Bronchial epithelial cell (primary cell): ENCODE measurements at regions not wholly inside any gene's neighbourhood (a gene's known extent, or its start where the extent isn't known, plus 50 kb on each side); places are given as distances from the start of the nearest gene placed in this dataset.
"Not testable (repeated sequence)": the region's sequence is repeated elsewhere in the genome, so short reads cannot be mapped to it uniquely, and the experiment has no call there.

ENCODE experiments used
- DNase-seq: peaks from one replicate; pipeline ENCODE4 v3.0.0-alpha.2; 2010; ENCODE audit warnings: low read depth
- FAIRE-seq: peaks from 2 replicates; lab custom pipeline; 2011; peaks lifted over from hg19 to GRCh38; lab: Jason Lieb, UNC
- H3K27me3 ChIP-seq: 2 replicates; pipeline ENCODE4 v1.5.1; 2011; ENCODE audit warnings: low read length; ENCODE audit not compliant: control insufficient read depth, insufficient read depth
- H3K36me3 ChIP-seq: 2 replicates; pipeline ENCODE4 v1.5.1; 2011; ENCODE audit warnings: low read length; ENCODE audit not compliant: control insufficient read depth, insufficient read depth
- H3K4me3 ChIP-seq: 2 replicates; pipeline ENCODE4 v1.5.1; 2011; ENCODE audit warnings: mild to moderate bottlenecking, low read depth, low read length, control low read depth
- TF ChIP-seq, protein P1 (sequence below): IDR thresholded peaks from 2 replicates; pipeline ENCODE4 v1.5.1; 2011; ENCODE audit warnings: mild to moderate bottlenecking, moderate library complexity, low read length, control low read depth, inconsistent platforms; ENCODE audit not compliant: insufficient read depth, severe bottlenecking

DNA sequence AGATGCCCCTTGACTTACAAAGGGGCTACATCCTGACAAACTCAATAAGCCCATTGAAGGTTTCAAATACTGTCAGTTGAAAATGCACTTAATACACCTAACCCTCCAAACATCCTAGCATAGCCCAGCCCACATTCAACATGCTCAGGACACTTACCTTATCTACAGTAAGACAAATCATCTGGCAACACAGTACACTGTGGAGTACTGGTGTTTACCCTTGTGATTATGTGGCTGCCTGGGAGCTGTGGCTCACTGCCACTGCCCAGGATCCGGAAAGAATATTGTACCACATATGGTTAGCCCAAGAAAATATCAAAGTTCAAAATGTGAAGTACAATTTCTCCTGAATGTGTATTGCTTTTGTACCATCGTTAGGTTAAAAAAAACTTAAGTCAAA is 562.2 kb downstream of the HTR1A start:
- TF ChIP-seq, protein P1, sequence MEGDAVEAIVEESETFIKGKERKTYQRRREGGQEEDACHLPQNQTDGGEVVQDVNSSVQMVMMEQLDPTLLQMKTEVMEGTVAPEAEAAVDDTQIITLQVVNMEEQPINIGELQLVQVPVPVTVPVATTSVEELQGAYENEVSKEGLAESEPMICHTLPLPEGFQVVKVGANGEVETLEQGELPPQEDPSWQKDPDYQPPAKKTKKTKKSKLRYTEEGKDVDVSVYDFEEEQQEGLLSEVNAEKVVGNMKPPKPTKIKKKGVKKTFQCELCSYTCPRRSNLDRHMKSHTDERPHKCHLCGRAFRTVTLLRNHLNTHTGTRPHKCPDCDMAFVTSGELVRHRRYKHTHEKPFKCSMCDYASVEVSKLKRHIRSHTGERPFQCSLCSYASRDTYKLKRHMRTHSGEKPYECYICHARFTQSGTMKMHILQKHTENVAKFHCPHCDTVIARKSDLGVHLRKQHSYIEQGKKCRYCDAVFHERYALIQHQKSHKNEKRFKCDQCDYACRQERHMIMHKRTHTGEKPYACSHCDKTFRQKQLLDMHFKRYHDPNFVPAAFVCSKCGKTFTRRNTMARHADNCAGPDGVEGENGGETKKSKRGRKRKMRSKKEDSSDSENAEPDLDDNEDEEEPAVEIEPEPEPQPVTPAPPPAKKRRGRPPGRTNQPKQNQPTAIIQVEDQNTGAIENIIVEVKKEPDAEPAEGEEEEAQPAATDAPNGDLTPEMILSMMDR: no peak
- no peak for FAIRE-seq
- H3K36me3 ChIP-seq: no peaks in the 10 kb centered on the region

DNA sequence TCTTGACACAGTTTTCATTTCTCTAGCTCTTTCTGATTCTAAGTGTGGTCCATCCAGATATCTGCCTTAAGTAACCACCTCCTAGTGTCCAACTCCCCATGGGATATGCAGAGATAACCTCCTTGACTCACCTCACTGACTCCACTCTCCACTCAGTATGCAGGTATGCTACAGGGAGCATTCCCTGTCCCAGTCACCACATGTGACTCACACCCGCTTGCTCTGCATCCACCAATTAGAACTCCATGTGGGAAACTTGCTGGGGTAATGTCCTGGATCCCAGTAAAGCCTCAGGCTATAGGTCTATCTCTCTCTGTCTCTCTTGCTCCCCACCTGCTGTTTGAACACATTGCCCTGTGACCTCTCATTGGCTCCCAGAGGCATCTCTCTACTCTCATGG is 563.9 kb downstream of the HTR1A start:
- Histone ChIP-seq H3K36me3 (no peaks in the 10 kb centered on the region), H3K4me3 (no peak overlapping the region), H3K27me3 (no peaks in the 10 kb centered on the region)
- DNase-seq: peak; percentile 74
- TF ChIP-seq, protein P1: no peak
- FAIRE-seq: no peak

More for the DNA sequence above, 562.2 kb downstream of the HTR1A start:
- no peak overlapping the region for H3K4me3 ChIP-seq
- no peaks in the 10 kb centered on the region for H3K27me3 ChIP-seq
- DNase-seq: no peak

DNA sequence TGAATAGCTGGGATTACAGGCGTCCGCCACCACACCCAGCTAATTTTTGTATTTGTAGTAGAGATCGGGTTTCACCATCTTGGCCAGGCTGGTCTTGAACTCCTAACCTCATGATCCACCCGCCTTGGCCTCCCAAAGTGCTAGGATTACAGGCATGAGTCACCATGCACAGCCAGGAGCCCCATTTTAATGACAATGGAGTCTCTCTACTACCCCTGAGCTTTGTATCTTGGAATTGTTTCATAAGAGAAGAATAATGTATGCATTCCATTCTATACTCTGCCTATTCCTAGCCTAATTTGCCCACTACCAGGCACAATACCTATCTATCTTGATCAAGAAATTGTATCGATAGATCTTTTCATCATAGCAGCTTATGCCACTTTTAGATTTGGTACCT is 574.1 kb downstream of the HTR1A start:
- H3K36me3 ChIP-seq, H3K27me3 ChIP-seq, FAIRE-seq, DNase-seq, H3K4me3 ChIP-seq: not testable (repeated sequence)

DNA sequence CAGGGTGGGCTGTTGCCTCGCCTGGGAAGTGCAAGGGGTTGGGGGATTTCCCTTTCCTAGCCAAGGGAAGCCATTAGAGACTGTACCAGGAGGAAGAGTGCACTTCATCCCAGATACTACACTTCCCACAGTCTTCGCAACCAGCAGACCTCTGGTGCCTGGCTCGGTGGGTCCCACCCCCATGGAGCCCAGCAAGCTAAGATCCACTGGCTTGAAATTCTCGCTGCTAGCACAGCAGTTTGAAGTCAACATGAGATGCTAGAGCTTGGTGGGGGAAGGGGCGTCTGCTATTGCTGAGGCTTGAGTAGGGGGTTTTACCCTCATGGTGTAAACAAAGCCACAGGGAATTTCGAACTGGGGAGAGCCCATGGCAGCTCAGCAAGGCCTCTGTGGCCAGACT is 586.4 kb downstream of the HTR1A start:
- FAIRE-seq (no peak), DNase-seq (no peak)
- no peaks in the 10 kb centered on the region for H3K27me3 ChIP-seq
- no peak overlapping the region for H3K4me3 ChIP-seq
- TF ChIP-seq, protein P1: no peak
- H3K36me3 ChIP-seq: no peaks in the 10 kb centered on the region

DNA sequence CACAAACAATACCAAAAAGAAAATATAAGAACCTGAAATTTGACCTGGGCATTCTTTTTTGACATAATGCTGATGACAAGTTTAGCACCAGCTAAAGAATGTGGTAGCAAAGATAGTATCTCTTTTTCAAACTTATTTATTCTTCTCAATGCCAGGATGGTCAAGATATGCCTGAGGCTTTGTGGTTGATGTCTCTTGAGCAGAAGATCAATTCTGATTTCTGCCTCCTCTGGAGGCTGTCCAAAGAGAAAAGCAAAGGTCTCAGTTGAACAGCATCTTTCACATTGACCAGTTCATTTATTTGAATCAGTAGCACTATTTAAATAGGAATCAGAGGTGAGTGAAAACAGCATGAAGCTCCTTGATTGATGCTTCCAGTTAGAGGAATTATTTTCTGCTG is 588.2 kb downstream of the HTR1A start:
- FAIRE-seq: no peak
- H3K27me3 ChIP-seq: no peaks in the 10 kb centered on the region
- DNase-seq: no peak
- TF ChIP-seq, protein P1: no peak
- no peaks in the 10 kb centered on the region for H3K36me3 ChIP-seq
- no peak overlapping the region for H3K4me3 ChIP-seq

DNA sequence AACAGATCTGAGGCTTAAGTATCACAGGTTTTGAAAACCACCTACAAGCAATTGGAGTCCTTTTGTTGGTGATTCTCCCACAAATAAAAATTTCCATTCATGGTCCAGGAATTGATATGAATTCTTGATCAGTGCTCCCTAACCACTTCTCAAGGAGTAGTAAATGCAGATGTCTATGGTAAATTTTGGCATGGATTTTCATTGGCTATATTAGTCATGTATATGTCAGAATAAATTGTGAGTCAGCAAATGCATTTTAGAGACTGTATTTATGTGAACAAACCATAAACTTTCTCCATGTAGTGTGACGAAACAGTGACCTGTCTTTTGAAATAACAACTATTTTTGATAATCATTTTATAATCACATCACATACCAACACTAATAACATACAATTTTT is 611.1 kb downstream of the HTR1A start:
- no peaks in the 10 kb centered on the region for H3K27me3 ChIP-seq
- no peak overlapping the region for H3K4me3 ChIP-seq
- no peaks in the 10 kb centered on the region for H3K36me3 ChIP-seq
- TF ChIP-seq, protein P1: no peak
- FAIRE-seq (no peak), DNase-seq (peak; percentile 15)
